MM.1S (cell line): ENCODE measurements at regions not wholly inside any gene's neighbourhood (a gene's known extent, or its start where the extent isn't known, plus 50 kb on each side); places are given as distances from the start of the nearest gene placed in this dataset.
"Not testable (repeated sequence)": the region's sequence is repeated elsewhere in the genome, so short reads cannot be mapped to it uniquely, and the experiment has no call there.

Source experiments
- DNase-seq: peaks from one replicate; pipeline ENCODE4 v3.0.0-alpha.2; 2015
- H2AFZ ChIP-seq: fragments of 300-600 bp; sonication (generic); 2 replicates; pipeline ENCODE4 v1.6.0; 2016; ENCODE audit warnings: antibody characterized with exemption, low read length
- H3F3A ChIP-seq: fragments of 300-600 bp; sonication (generic); 2 replicates; pipeline ENCODE4 v1.6.1; 2016; ENCODE audit warnings: mild to moderate bottlenecking, antibody characterized with exemption, low read length, moderate library complexity, mixed read lengths; ENCODE audit not compliant: insufficient read depth
- H3K27ac ChIP-seq: fragments of 300-600 bp; sonication (generic); 2 replicates; pipeline ENCODE4 v1.5.1; 2016; ENCODE audit warnings: mild to moderate bottlenecking, low read length
- H3K27me3 ChIP-seq: fragments of 300-600 bp; sonication (generic); replicated peaks from 2 replicates; pipeline ENCODE4 v1.6.0; 2016; ENCODE audit warnings: low read length; ENCODE audit not compliant: insufficient read depth
- H3K36me3 ChIP-seq: fragments of 300-600 bp; sonication (generic); replicated peaks from 2 replicates; pipeline ENCODE4 v1.6.1; 2016; ENCODE audit warnings: mild to moderate bottlenecking, low read length, mixed read lengths; ENCODE audit not compliant: insufficient read depth
- H3K4me1 ChIP-seq: fragments of 300-600 bp; sonication (generic); 2 replicates; pipeline ENCODE4 v1.6.1; 2016; ENCODE audit warnings: low read length, mixed read lengths
- H3K4me2 ChIP-seq: fragments of 300-600 bp; sonication (generic); 2 replicates; pipeline ENCODE4 v1.6.0; 2016; ENCODE audit warnings: low read depth, low read length
- H3K4me3 ChIP-seq: fragments of 300-600 bp; sonication (generic); 2 replicates; pipeline ENCODE4 v1.5.1; 2016; ENCODE audit warnings: low read length, mixed read lengths
- H3K79me2 ChIP-seq: fragments of 300-600 bp; sonication (generic); 2 replicates; pipeline ENCODE4 v1.6.1; 2016; ENCODE audit warnings: mixed run types, low read length, mixed read lengths
- H3K9ac ChIP-seq: fragments of 300-600 bp; sonication (generic); 2 replicates; pipeline ENCODE4 v1.6.1; 2016; ENCODE audit warnings: low read length, mixed read lengths
- H3K9me2 ChIP-seq: fragments of 300-600 bp; sonication (generic); replicated peaks from 2 replicates; pipeline ENCODE4 v1.6.1; 2016; ENCODE audit warnings: mild to moderate bottlenecking, low read length, mixed read lengths; ENCODE audit not compliant: insufficient read depth
- H3K9me3 ChIP-seq: fragments of 300-600 bp; sonication (generic); replicated peaks from 2 replicates; pipeline ENCODE4 v1.6.1; 2016; ENCODE audit warnings: mild to moderate bottlenecking, low read length, mixed read lengths; ENCODE audit not compliant: insufficient read depth
- H4K20me1 ChIP-seq: fragments of 300-600 bp; sonication (generic); 2 replicates; pipeline ENCODE4 v1.6.1; 2016; ENCODE audit warnings: mild to moderate bottlenecking, low read length, moderate library complexity, mixed read lengths; ENCODE audit not compliant: insufficient read depth
- EZH2 ChIP-seq: fragments of 300-600 bp; sonication (generic); optimal IDR thresholded peaks from 2 replicates; pipeline ENCODE3; 2017; ENCODE audit warnings: low read depth, mild to moderate bottlenecking, antibody characterized with exemption, low read length, mixed read lengths
- EZH2phosphoT487 ChIP-seq: fragments of 300-600 bp; sonication (generic); IDR thresholded peaks from 2 replicates; pipeline ENCODE4 v1.6.1; 2018; ENCODE audit warnings: antibody characterized with exemption, low read length
- TF ChIP-seq, protein P1 (sequence below): fragments of 300-600 bp; sonication (generic); IDR thresholded peaks from 2 replicates; pipeline ENCODE4 v1.5.1; 2016; ENCODE audit warnings: antibody characterized with exemption, low read length, mixed read lengths

DNA sequence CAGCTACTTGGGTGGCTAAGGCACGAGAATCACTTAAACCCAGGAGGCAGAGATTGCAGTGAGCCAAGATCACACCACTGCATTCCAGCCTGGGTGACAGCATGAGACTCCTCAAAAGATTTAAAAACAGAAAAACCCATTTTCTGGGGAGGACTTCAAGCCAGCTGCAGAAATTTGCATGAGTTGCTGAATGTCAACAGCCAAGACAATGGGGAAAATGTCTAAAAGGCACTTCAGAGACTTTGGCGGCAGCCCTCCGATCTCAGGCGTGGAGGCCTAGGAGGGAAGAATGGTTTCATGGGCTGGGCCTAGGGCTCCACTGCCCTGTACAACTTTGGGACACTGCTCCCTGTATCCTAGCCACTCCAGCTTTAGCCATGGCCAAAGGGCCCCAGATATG is 177.8 kb upstream of the C14orf180 start:
- no peak overlapping the region for H3K4me3 ChIP-seq
- no peak overlapping the region for H3K27ac ChIP-seq
- no peak overlapping the region for H2AFZ ChIP-seq
- TF ChIP-seq, protein P1, sequence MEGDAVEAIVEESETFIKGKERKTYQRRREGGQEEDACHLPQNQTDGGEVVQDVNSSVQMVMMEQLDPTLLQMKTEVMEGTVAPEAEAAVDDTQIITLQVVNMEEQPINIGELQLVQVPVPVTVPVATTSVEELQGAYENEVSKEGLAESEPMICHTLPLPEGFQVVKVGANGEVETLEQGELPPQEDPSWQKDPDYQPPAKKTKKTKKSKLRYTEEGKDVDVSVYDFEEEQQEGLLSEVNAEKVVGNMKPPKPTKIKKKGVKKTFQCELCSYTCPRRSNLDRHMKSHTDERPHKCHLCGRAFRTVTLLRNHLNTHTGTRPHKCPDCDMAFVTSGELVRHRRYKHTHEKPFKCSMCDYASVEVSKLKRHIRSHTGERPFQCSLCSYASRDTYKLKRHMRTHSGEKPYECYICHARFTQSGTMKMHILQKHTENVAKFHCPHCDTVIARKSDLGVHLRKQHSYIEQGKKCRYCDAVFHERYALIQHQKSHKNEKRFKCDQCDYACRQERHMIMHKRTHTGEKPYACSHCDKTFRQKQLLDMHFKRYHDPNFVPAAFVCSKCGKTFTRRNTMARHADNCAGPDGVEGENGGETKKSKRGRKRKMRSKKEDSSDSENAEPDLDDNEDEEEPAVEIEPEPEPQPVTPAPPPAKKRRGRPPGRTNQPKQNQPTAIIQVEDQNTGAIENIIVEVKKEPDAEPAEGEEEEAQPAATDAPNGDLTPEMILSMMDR, result no peak
- TF ChIP-seq EZH2phosphoT487 (no peak), EZH2 (no peak)
- H3K36me3 ChIP-seq, result no peaks in the 10 kb centered on the region
- H3K4me1 ChIP-seq, result no peaks in the 10 kb centered on the region
- no peak overlapping the region for H3K4me2 ChIP-seq
- peaks cover 48% of the 10 kb centered on the region for H3K27me3 ChIP-seq
- H3K9me2 ChIP-seq, result no peaks in the 10 kb centered on the region
- H3K9ac ChIP-seq, result no peak overlapping the region
- H3K79me2 ChIP-seq, result no peaks in the 10 kb centered on the region
- DNase-seq, result no peak
- no peaks in the 10 kb centered on the region for H4K20me1 ChIP-seq
- no peaks in the 10 kb centered on the region for H3K9me3 ChIP-seq
- H3F3A ChIP-seq, result no peaks in the 10 kb centered on the region

DNA sequence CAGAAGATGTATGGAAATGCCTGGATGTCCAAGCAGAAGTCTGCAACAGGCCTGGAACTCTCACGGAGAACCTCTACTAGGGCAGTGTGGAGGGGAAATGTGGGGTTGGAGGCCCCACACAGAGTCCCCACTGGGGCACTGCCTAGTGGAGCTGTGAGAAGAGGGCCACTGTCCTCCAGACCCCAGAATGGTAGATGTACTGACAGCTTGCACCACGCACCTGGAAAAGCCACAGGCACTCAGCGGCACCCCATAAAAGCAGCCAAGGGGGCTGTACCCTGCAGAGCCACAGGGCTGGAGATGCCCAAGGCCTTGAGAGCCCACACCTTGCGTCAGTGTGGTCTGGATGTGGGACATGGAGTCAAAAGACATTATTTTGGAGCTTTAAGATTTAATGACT is 177.3 kb upstream of the C14orf180 start:
- not testable (repeated sequence) for DNase-seq, H3K9me2 ChIP-seq, H3K9me3 ChIP-seq, H3K27ac ChIP-seq, H4K20me1 ChIP-seq, H3F3A ChIP-seq, H3K4me1 ChIP-seq, H3K36me3 ChIP-seq, H3K4me2 ChIP-seq, H3K9ac ChIP-seq, H2AFZ ChIP-seq, H3K79me2 ChIP-seq, H3K4me3 ChIP-seq
- peaks cover 48% of the 10 kb centered on the region for H3K27me3 ChIP-seq

DNA sequence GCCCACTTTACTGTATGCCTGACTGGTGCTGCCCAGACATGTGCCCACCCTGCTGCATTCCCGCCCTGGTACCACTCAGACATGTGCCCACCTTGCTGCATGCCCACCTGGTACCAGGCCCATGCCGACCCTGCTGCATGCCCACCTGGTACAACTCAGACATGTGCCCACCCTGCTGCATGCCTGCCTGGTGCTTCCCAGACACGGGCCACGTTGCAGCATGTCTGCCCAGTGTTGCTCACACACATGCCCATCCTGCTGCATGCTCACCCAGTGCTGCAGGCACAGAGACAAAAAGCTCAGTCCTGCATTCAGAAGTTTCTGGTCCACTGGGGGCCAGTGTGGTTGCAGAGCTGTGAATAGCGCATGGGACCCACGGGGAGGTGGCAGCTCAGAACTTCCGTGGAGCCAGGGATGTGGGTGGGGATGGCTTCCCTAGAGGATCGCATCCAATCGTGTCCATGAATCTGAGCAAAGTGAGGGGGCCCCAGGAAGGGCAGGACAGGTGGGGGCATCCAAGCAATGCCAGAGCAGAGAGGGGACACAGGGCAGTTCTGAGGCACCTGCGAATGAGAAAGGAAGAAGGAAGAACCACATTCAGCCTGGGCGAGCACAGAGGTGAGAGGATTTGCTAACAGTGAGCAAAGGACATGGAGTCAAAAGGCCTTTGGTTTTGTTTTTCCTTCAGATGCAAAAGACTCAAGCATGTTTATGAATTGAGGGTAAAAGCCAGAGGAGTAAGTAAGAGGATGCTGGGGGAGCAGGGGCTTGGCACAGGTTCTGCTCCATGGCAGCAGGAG is 175.9 kb upstream of the C14orf180 start:
- no peaks in the 10 kb centered on the region for H3K79me2 ChIP-seq
- H3K27ac ChIP-seq, result no peak overlapping the region
- no peak for DNase-seq
- H3K4me2 ChIP-seq, result no peak overlapping the region
- H2AFZ ChIP-seq, result no peak overlapping the region
- no peaks in the 10 kb centered on the region for H4K20me1 ChIP-seq
- no peaks in the 10 kb centered on the region for H3K4me1 ChIP-seq
- no peaks in the 10 kb centered on the region for H3K9me2 ChIP-seq
- H3K9me3 ChIP-seq, result no peaks in the 10 kb centered on the region
- H3K27me3 ChIP-seq, result peaks cover 44% of the 10 kb centered on the region
- H3K4me3 ChIP-seq, result no peak overlapping the region
- no peaks in the 10 kb centered on the region for H3K36me3 ChIP-seq
- TF ChIP-seq EZH2phosphoT487 (no peak), EZH2 (no peak)
- TF ChIP-seq, protein P1, result no peak
- H3K9ac ChIP-seq, result no peak overlapping the region
- H3F3A ChIP-seq, result no peaks in the 10 kb centered on the region

DNA sequence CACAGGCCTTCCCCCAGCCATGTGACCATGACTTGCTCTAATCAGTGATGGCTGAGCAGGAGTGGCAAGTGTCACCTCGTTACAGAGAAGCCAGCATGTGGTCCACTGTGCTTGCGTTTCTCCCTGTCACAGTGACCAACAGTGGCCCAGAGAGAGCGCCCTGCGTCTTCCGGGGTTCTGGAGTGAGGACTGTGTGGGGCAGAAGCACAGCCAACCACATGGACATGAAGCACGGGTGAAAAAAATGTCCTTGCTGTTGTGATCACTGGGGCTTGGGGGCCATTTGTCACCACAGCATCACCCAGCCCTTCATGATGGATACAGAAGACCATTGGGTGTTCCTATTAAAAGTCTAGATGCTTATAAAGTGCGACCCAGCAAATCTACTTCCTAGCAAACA is 174.6 kb upstream of the C14orf180 start:
- no peaks in the 10 kb centered on the region for H3K9me3 ChIP-seq
- no peak for TF ChIP-seq EZH2
- TF ChIP-seq, protein P1, result no peak
- TF ChIP-seq EZH2phosphoT487, result no peak
- H3K4me1 ChIP-seq, result no peaks in the 10 kb centered on the region
- H3K9me2 ChIP-seq, result no peaks in the 10 kb centered on the region
- H3K79me2 ChIP-seq, result no peaks in the 10 kb centered on the region
- H3K4me3 ChIP-seq, result no peak overlapping the region
- peaks cover 50% of the 10 kb centered on the region for H3K27me3 ChIP-seq
- H4K20me1 ChIP-seq, result no peaks in the 10 kb centered on the region
- no peak overlapping the region for H3K27ac ChIP-seq
- DNase-seq, result no peak
- H2AFZ ChIP-seq, result no peak overlapping the region
- no peaks in the 10 kb centered on the region for H3F3A ChIP-seq
- H3K36me3 ChIP-seq, result no peaks in the 10 kb centered on the region
- no peak overlapping the region for H3K4me2 ChIP-seq
- no peak overlapping the region for H3K9ac ChIP-seq
